ENCODE measurements at regions not wholly inside any gene's neighbourhood (a gene's known extent, or its start where the extent isn't known, plus 50 kb on each side); places are given as distances from the start of the nearest gene placed in this dataset.

GRCh38 chr2:226155093-226155875 lies 644.3 kb downstream of the IRS1 start:
- ATAC-seq (ENCODE audit: insufficient read depth, low read depth) (no peak), DNase-seq (no peak)
- Histone ChIP-seq H3K36me3 (ENCODE audit: insufficient read depth, low read length) (no peaks in the 10 kb centered on the region), H3K79me2 (ENCODE audit: insufficient read depth, low read length) (no peaks in the 10 kb centered on the region), H3K9ac (ENCODE audit: low read depth, low read length) (no peak overlapping the region), H2AFZ (ENCODE audit: low read depth, low read length) (no peak overlapping the region), H3K4me1 (ENCODE audit: insufficient read depth, low read length) (no peaks in the 10 kb centered on the region), H3K27ac (ENCODE audit: low read length) (no peak overlapping the region), H4K20me1 (ENCODE audit: insufficient read depth, low read length) (no peaks in the 10 kb centered on the region), H3K27me3 (ENCODE audit: insufficient read depth, low read length, poor library complexity) (no peaks in the 10 kb centered on the region), H3K4me3 (ENCODE audit: low read depth in 1 of 2, low read length in 2 of 2) (no peak overlapping the region), H3K9me3 (ENCODE audit: insufficient read depth, low read length, severe bottlenecking) (no peaks in the 10 kb centered on the region), H3K4me2 (ENCODE audit: insufficient read depth, low read length) (no peak overlapping the region)
- TF ChIP-seq EZH2 (IDR thresholded peaks at IDR 0.05; ENCODE audit: borderline replicate concordance, low read depth, low read length, severe bottlenecking) (no peak), CTCF (IDR thresholded peaks at IDR 0.05; ENCODE audit: borderline replicate concordance, extremely low read depth, low read length, poor library complexity, severe bottlenecking) (no peak)

- DNase-seq (no peak), ATAC-seq (ENCODE audit: insufficient read depth, low read depth) (no peak)
- Histone ChIP-seq H3K27me3 (ENCODE audit: insufficient read depth, low read length, poor library complexity) (no peaks in the 10 kb centered on the region), H4K20me1 (ENCODE audit: insufficient read depth, low read length) (no peaks in the 10 kb centered on the region), H3K36me3 (ENCODE audit: insufficient read depth, low read length) (no peaks in the 10 kb centered on the region), H3K9ac (ENCODE audit: low read depth, low read length) (no peak overlapping the region), H3K4me2 (ENCODE audit: insufficient read depth, low read length) (no peak overlapping the region), H2AFZ (ENCODE audit: low read depth, low read length) (no peak overlapping the region), H3K9me3 (ENCODE audit: insufficient read depth, low read length, severe bottlenecking) (no peaks in the 10 kb centered on the region), H3K4me3 (ENCODE audit: low read depth in 1 of 2, low read length in 2 of 2) (no peak overlapping the region), H3K27ac (ENCODE audit: low read length) (no peak overlapping the region), H3K79me2 (ENCODE audit: insufficient read depth, low read length) (no peaks in the 10 kb centered on the region), H3K4me1 (ENCODE audit: insufficient read depth, low read length) (no peaks in the 10 kb centered on the region)
- no peak for TF ChIP-seq CTCF (IDR thresholded peaks at IDR 0.05; ENCODE audit: borderline replicate concordance, extremely low read depth, low read length, poor library complexity, severe bottlenecking)
- TF ChIP-seq EZH2 (IDR thresholded peaks at IDR 0.05; ENCODE audit: borderline replicate concordance, low read depth, low read length, severe bottlenecking): no peak
Observed at GRCh38 chr2:226154610-226155009, 645.0 kb downstream of the IRS1 start.

- H3K4me3 ChIP-seq (ENCODE audit: low read depth in 1 of 2, low read length in 2 of 2): no peak overlapping the region
- H2AFZ ChIP-seq (ENCODE audit: low read depth, low read length): no peak overlapping the region
- no peaks in the 10 kb centered on the region for H3K9me3 ChIP-seq (ENCODE audit: insufficient read depth, low read length, severe bottlenecking)
- H3K4me1 ChIP-seq (ENCODE audit: insufficient read depth, low read length): no peaks in the 10 kb centered on the region
- no peak overlapping the region for H3K9ac ChIP-seq (ENCODE audit: low read depth, low read length)
- no peak overlapping the region for H3K27ac ChIP-seq (ENCODE audit: low read length)
- H3K4me2 ChIP-seq (ENCODE audit: insufficient read depth, low read length): no peak overlapping the region
- H3K36me3 ChIP-seq (ENCODE audit: insufficient read depth, low read length): no peaks in the 10 kb centered on the region
- H3K79me2 ChIP-seq (ENCODE audit: insufficient read depth, low read length): no peaks in the 10 kb centered on the region
- DNase-seq (no peak), ATAC-seq (ENCODE audit: insufficient read depth, low read depth) (no peak)
- H3K27me3 ChIP-seq (ENCODE audit: insufficient read depth, low read length, poor library complexity): no peaks in the 10 kb centered on the region
- TF ChIP-seq CTCF (IDR thresholded peaks at IDR 0.05; ENCODE audit: borderline replicate concordance, extremely low read depth, low read length, poor library complexity, severe bottlenecking) (no peak), EZH2 (IDR thresholded peaks at IDR 0.05; ENCODE audit: borderline replicate concordance, low read depth, low read length, severe bottlenecking) (no peak)
- no peaks in the 10 kb centered on the region for H4K20me1 ChIP-seq (ENCODE audit: insufficient read depth, low read length)
Observed at GRCh38 chr2:226153553-226153952, 646.1 kb downstream of the IRS1 start.
